A673 (cell line): ENCODE measurements at regions not wholly inside any gene's neighbourhood (a gene's known extent, or its start where the extent isn't known, plus 50 kb on each side); places are given as distances from the start of the nearest gene placed in this dataset.

Source experiments
- CTCF ChIP-seq: fragments of 300-800, 200-600 bp; sonication (generic); conservative IDR thresholded peaks from 2 replicates; pipeline ENCODE4 v1.5.1; 2017; ENCODE audit warnings: low read depth, mild to moderate bottlenecking, antibody characterized with exemption, low read length, moderate library complexity, mixed read lengths
- EZH2 ChIP-seq: fragments of 200-600 bp; sonication (generic); IDR thresholded peaks from 2 replicates; pipeline ENCODE4 v1.6.1; 2017; ENCODE audit warnings: borderline replicate concordance, low read depth, mild to moderate bottlenecking, mixed read lengths, antibody characterized with exemption, low read length; ENCODE audit not compliant: poor library complexity, severe bottlenecking

DNA sequence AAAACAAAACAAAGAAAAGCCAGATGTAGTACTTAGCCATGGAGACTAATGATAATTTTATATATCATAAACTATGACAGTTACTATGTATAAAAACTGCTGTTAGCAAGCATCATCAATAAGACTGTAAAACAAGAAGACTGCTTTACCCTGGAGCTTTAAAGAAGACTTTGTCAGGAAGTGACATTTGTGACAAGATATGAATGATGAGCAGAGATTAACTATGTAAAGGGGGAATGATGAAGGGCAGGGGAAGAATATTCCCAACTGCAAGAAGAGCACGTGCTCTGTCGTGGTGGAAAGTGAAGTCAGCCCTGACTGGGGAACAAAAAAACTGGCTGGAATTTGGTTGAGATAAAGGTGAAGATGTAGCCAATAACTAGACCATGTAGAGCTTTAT, 617.1 kb upstream of the AMOT start:
- TF ChIP-seq CTCF: no peak
- no peak for TF ChIP-seq EZH2
